ENCODE measurements at regions not wholly inside any gene's neighbourhood (a gene's known extent, or its start where the extent isn't known, plus 50 kb on each side); places are given as distances from the start of the nearest gene placed in this dataset.

- CTCF ChIA-PET: interaction anchor here (0.6 kb wide), 2 partner anchors 19 to 46 kb away, joined by 3 read pairs; no protein-coding TSS in a partner anchor
- Mint-ChIP-seq H3K9me3 (no peaks in the 10 kb centered on the region), H3K27me3 (peaks cover 2% of the 10 kb centered on the region), H3K27ac (no peak overlapping the region), H3K36me3 (ENCODE audit: low read depth) (peaks cover 3% of the 10 kb centered on the region), H3K4me3 (no peak overlapping the region), H3K4me1 (peaks cover 8% of the 10 kb centered on the region)
- POLR2A ChIA-PET: no interaction called here
- no peak for DNase-seq
Observed at GRCh38 chr5:134063188-134063820, 51.2 kb upstream of the TCF7 start.

- no peak overlapping the region for H3K4me3 Mint-ChIP-seq
Observed at GRCh38 chr5:134059758-134060495, 54.6 kb upstream of the TCF7 start.

GRCh38 chr5:134055015-134055414, 50.2 kb upstream of the VDAC1 start:
- H3K9me3 Mint-ChIP-seq: no peaks in the 10 kb centered on the region
- H3K27me3 Mint-ChIP-seq: no peaks in the 10 kb centered on the region
- H3K4me1 Mint-ChIP-seq: peaks cover 34% of the 10 kb centered on the region
- DNase-seq: no peak
- peak overlapping the region; percentile 10 for H3K4me3 Mint-ChIP-seq
- POLR2A ChIA-PET: no interaction called here
- H3K27ac Mint-ChIP-seq: peak overlapping the region; percentile 83
- CTCF ChIA-PET: interaction anchor here (0.7 to 5.6 kb wide), 5 partner anchors 11 to 58 kb away, joined by 3 to 45 read pairs (median 3); no protein-coding TSS in a partner anchor
- no peaks in the 10 kb centered on the region for H3K36me3 Mint-ChIP-seq (ENCODE audit: low read depth)

More at GRCh38 chr5:134059758-134060495, 54.6 kb upstream of the TCF7 start:
- ChIA-PET POLR2A (no interaction called here), CTCF (interaction anchor here (0.6 to 1.8 kb wide), 10 partner anchors 9 to 94 kb away, joined by 3 to 7 read pairs (median 3); no protein-coding TSS in a partner anchor)
- Mint-ChIP-seq H3K27me3 (peaks cover 2% of the 10 kb centered on the region), H3K36me3 (ENCODE audit: low read depth) (no peaks in the 10 kb centered on the region), H3K4me1 (peaks cover 5% of the 10 kb centered on the region), H3K9me3 (no peaks in the 10 kb centered on the region), H3K27ac (no peak overlapping the region)
- DNase-seq: no peak
